ENCODE measurements at regions not wholly inside any gene's neighbourhood (a gene's known extent, or its start where the extent isn't known, plus 50 kb on each side); places are given as distances from the start of the nearest gene placed in this dataset.

- H3K4me1 Mint-ChIP-seq, result peaks cover 29% of the 10 kb centered on the region
- no peak overlapping the region for H3K4me3 Mint-ChIP-seq
- peaks cover 3% of the 10 kb centered on the region for H3K9me3 Mint-ChIP-seq
- TF ChIP-seq, protein P1, sequence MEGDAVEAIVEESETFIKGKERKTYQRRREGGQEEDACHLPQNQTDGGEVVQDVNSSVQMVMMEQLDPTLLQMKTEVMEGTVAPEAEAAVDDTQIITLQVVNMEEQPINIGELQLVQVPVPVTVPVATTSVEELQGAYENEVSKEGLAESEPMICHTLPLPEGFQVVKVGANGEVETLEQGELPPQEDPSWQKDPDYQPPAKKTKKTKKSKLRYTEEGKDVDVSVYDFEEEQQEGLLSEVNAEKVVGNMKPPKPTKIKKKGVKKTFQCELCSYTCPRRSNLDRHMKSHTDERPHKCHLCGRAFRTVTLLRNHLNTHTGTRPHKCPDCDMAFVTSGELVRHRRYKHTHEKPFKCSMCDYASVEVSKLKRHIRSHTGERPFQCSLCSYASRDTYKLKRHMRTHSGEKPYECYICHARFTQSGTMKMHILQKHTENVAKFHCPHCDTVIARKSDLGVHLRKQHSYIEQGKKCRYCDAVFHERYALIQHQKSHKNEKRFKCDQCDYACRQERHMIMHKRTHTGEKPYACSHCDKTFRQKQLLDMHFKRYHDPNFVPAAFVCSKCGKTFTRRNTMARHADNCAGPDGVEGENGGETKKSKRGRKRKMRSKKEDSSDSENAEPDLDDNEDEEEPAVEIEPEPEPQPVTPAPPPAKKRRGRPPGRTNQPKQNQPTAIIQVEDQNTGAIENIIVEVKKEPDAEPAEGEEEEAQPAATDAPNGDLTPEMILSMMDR (IDR thresholded peaks at IDR 0.05; ENCODE audit: unreplicated experiment in 3 of 3), result no peak
- peak overlapping the region in 2 of 3 experiments; percentile 0 to 78 for H3K27ac Mint-ChIP-seq
- no peaks in the 10 kb centered on the region for H3K27me3 Mint-ChIP-seq (ENCODE audit: low read depth)
- H3K36me3 Mint-ChIP-seq (ENCODE audit: low read depth), result no peaks in the 10 kb centered on the region
Measured at GRCh38 chr5:67520161-67520908, 323.7 kb upstream of the CD180 start.

DNA sequence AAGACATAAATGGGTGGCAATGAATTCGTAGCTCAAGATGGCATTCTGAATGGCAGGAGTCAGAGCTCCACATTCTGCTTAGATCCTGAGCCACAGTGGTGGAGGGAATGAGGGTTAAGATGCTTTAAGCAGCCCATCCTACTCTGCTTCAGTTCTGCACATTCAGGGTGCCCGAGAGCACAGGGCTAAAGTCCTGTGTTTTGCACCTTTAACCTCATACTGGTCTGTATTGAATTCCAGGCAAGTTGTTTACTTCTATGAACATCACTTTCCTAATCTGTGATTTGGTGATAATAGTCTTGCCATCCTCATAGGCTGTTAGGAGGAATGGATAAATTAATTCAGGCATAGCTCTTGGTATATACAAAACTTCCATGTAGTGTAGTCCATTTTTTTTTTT lies 321.6 kb upstream of the CD180 start:
- Mint-ChIP-seq H3K27ac (no peak overlapping the region), H3K9me3 (no peaks in the 10 kb centered on the region), H3K27me3 (ENCODE audit: low read depth) (no peaks in the 10 kb centered on the region), H3K36me3 (ENCODE audit: low read depth) (no peaks in the 10 kb centered on the region), H3K4me1 (peaks cover 36% of the 10 kb centered on the region), H3K4me3 (no peak overlapping the region)
- TF ChIP-seq, protein P1 (IDR thresholded peaks at IDR 0.05; ENCODE audit: unreplicated experiment in 3 of 3), result no peak

- Mint-ChIP-seq H3K27ac (peak overlapping the region in 2 of 3 experiments; percentile 21 to 56), H3K9me3 (no peaks in the 10 kb centered on the region), H3K4me1 (peaks cover 36% of the 10 kb centered on the region), H3K27me3 (ENCODE audit: low read depth) (no peaks in the 10 kb centered on the region), H3K36me3 (ENCODE audit: low read depth) (no peaks in the 10 kb centered on the region), H3K4me3 (no peak overlapping the region)
- TF ChIP-seq, protein P1 (IDR thresholded peaks at IDR 0.05; ENCODE audit: unreplicated experiment in 3 of 3), result no peak
Measured at GRCh38 chr5:67516948-67517565, 320.5 kb upstream of the CD180 start.

DNA sequence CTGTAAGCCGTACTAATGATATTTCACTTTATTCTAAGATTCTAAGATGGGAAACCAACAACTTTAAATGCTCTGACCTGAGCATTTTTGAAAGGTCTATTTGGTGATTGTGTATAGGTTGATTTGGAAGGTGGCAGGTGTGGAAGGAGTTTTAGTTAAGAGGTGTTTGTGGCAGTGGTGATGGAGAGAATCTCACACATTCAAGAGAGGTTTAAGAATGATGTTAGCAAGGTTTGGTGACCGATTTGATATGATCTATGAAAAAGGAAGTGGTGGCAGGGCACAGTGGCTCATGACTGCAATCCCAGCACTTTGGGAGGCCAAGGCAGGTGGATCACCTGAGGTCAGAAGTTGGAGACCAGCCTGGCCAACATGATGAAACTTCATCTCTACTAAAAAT lies 319.2 kb upstream of the CD180 start:
- Mint-ChIP-seq H3K9me3 (no peaks in the 10 kb centered on the region), H3K4me1 (peaks cover 29% of the 10 kb centered on the region), H3K36me3 (ENCODE audit: low read depth) (no peaks in the 10 kb centered on the region), H3K27me3 (ENCODE audit: low read depth) (no peaks in the 10 kb centered on the region), H3K27ac (no peak overlapping the region), H3K4me3 (no peak overlapping the region)
- TF ChIP-seq, protein P1 (IDR thresholded peaks at IDR 0.05; ENCODE audit: unreplicated experiment in 3 of 3), result no peak

GRCh38 chr5:67515020-67515689 lies 318.6 kb upstream of the CD180 start:
- no peak overlapping the region for H3K27ac Mint-ChIP-seq
- no peaks in the 10 kb centered on the region for H3K36me3 Mint-ChIP-seq (ENCODE audit: low read depth)
- no peak overlapping the region for H3K4me3 Mint-ChIP-seq
- peaks cover 23% of the 10 kb centered on the region for H3K4me1 Mint-ChIP-seq
- TF ChIP-seq, protein P1 (IDR thresholded peaks at IDR 0.05; ENCODE audit: unreplicated experiment in 3 of 3), result no peak
- H3K27me3 Mint-ChIP-seq (ENCODE audit: low read depth), result no peaks in the 10 kb centered on the region
- H3K9me3 Mint-ChIP-seq, result no peaks in the 10 kb centered on the region

Measured in nephron (organoid).